HG03025 (cell line): ENCODE measurements at regions not wholly inside any gene's neighbourhood (a gene's known extent, or its start where the extent isn't known, plus 50 kb on each side); places are given as distances from the start of the nearest gene placed in this dataset.

Experiments used
- ATAC-seq: cut with Tn5 transposase; IDR thresholded peaks from one replicate; pipeline ENCODE4 v1.9.1; 2021; ENCODE audit warnings: mild to moderate bottlenecking, moderate library complexity; ENCODE audit not compliant: unreplicated experiment, low FRiP score

GRCh38 chr14:98955036-98955740 is 316.8 kb downstream of the BCL11B start:
- no peak for ATAC-seq

DNA sequence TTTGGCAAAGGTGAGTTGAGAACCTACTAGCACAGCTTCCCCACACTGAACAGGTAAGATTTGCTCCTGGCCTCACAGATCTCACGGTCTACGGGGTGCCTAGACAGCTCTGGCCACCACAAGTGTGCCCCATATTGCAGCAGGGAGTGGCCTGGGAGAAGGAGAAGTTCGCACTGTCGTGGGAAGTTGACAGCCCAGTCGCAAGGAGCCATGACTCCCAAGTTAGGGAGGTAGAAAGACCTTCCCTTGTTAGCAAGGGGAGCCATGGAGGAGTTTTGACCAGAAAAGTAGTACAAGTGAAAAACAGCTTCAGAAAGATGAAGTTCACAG is 316.3 kb downstream of the BCL11B start:
- no peak for ATAC-seq

- ATAC-seq, result no peak
Observed at GRCh38 chr14:98956181-98956580, 315.8 kb downstream of the BCL11B start.

DNA sequence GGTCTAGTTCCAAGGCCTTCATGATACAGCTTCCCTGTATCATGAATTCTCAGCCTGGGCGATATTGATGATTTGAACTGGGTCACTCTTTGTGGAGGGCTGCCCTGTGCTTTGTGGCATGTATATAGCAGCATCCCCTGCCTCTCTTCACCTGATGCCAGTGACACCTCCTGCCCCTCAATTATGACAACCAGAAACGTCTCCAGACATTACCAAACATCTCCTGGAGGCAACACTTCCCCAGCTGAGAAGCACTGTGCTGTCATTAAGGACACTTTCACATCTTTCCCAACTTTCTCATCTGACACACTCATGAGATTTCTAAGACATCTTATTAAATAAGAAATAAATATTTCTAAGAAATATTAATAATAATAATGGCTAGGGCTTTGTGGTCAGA is 315.3 kb downstream of the BCL11B start:
- ATAC-seq, result no peak

- no peak for ATAC-seq
Observed at GRCh38 chr14:98957211-98958047, 314.6 kb downstream of the BCL11B start.

GRCh38 chr14:98958048-98958631 is 313.9 kb downstream of the BCL11B start:
- ATAC-seq, result no peak

GRCh38 chr14:98958632-98959031 is 313.4 kb downstream of the BCL11B start:
- no peak for ATAC-seq

DNA sequence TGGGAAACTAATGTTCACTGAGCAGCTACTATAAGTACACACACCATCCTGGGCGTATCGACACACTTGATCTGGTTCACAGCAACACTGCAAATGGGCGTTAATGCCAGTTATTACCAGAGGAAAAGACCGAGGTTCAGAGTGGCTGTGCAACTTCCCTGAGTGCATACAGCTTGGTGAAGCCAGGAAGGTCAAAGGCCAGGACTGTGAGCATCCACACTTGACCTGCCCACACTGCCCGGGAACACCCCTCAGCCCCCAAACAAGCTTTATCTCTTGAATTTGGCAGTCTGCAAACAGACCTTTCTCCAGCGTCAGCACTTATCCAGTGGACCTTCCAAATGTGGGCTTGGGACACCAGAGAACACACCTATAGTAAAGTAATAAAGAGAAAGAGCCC is 312.6 kb downstream of the BCL11B start:
- no peak for ATAC-seq

GRCh38 chr14:98959958-98960616 is 311.9 kb downstream of the BCL11B start:
- no peak for ATAC-seq

GRCh38 chr14:98960617-98961013 is 311.4 kb downstream of the BCL11B start:
- no peak for ATAC-seq

DNA sequence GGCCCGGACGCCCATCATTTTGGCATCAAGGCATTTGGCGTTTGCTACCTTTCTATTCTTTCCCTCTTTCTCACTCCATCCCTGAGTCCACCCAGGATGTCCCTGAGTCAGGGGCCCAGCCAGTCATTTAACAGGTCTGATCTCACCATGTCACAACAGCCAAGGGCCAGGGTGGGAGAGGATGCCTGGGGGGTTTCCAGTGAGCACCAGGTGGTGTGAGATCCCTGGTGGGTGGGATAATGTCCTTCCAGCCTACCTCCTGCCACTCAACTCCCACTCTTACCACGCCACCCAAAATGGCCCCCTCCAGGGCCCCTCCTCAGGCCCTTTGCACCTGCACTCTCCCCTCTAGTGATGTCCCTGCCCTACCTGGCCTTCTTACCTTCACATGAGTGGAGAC is 310.8 kb downstream of the BCL11B start:
- ATAC-seq, result no peak

GRCh38 chr14:98962118-98962517 is 309.9 kb downstream of the BCL11B start:
- ATAC-seq, result no peak

- ATAC-seq, result no peak
Observed at GRCh38 chr14:98963610-98964009, 308.4 kb downstream of the BCL11B start.

DNA sequence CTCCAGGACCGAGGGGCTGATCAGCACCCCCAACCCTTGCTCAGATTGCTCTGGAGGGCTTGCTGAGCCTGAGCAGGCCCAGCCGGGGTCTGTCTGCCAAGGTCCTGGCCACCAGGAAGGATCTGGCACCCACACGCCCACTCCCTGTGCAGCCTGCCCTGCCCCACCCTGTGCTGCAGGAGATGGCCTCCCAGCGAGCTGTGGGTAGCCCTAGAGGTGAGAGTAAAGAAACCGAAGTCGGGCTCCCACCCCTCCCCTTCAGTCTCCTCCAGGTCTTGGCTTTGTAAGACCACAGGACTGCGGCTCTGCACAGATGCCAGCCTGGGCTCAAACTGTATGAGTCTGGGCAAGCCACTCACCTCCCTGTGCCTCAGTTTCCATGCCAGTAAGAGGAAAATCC is 307.8 kb downstream of the BCL11B start:
- ATAC-seq, result no peak

GRCh38 chr14:98965076-98965475 is 306.9 kb downstream of the BCL11B start:
- ATAC-seq, result no peak

GRCh38 chr14:98966016-98966415 is 306.0 kb downstream of the BCL11B start:
- ATAC-seq, result no peak

DNA sequence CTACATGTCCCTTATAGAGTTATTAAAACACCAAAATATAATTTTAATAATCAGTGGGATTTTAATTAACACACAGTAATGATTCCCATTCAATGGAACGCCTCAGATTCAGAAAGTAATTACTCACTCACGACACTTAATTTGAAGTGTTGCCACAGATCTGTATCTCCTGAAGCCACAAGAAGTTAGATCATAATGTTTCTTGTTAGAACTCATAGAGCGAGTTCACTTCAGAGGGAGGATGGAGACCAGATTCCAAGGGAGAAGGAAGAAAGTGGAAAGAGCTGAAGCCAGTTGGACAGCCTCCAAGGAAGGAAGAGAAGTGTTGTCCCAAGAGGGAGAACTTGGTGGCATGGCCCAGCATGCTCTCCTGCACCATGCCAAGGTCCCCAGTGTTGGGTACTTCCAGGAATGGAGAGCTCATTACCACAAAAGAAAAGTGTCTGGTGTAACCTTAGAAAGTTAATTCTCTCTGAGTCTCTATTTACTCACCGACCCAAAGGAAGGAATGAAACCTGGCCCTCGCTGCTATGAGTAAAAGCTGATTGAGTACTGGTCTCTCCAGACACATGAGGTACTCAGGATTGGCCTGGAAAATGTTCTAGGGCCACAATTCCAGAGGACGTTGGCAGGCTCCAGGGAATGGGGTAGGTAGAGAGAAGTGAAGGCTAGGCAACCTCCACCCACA is 305.4 kb downstream of the BCL11B start:
- ATAC-seq, result no peak

DNA sequence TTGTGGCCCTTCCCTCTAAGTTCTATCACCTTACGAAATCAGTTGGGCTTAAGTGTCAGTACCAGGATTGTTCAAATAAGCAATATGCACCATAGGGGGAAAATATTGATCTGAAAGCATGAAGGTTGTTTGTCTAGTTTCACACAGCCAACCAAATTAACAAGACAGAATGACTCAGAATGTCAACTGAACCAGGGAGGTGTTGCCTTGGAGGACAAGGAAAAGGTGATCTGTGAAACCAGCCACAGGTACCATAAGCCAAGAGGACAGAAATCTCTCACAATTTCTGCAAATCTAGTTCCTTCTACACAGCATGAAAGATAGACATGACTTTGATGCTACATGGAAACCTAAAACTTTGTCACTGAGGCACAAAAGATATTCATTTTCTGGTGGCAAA is 297.9 kb downstream of the BCL11B start:
- ATAC-seq, result no peak

- no peak for ATAC-seq
Observed at GRCh38 chr14:98976271-98976670, 295.7 kb downstream of the BCL11B start.

DNA sequence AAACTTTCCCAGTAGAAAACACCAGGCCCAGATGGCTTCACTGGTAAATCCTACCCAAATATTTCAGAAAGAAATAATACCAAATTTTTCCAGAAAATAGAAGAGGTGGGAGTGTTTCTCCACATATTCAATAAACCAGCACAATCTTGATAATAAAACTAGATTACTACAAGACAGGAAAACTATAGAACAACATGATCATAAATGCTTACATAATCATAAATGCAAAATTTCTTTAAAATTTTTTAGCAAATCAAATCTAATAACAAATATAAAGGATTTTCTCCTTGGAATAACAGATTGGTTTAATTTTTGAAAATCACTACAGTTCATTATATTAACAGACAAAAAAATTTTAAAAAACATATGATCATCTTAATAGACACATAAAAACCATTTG is 294.5 kb downstream of the BCL11B start:
- ATAC-seq, result no peak

DNA sequence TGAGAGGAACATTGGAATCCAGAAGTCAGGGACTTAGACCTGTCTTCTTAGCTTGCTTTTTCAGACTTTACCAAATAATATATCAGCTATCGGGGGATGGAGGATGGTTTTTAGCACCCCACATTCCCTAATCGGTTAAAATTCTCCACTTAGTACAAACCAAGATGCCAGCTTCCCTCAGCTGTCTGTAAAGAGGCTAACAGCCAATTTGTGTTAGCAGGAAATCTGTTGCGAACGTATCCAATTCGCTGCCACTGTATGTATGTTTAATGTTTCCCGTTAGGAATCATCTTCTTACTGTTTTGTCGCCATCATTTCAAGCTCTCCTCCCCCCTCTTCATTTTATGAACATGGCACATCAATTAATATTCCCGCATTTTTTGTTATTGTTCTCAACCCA is 289.0 kb downstream of the BCL11B start:
- no peak for ATAC-seq
